Type B pancreatic cell (in vitro differentiated cells): ENCODE measurements at regions not wholly inside any gene's neighbourhood (a gene's known extent, or its start where the extent isn't known, plus 50 kb on each side); places are given as distances from the start of the nearest gene placed in this dataset.

Experiments used
- DNase-seq: peaks from one replicate; pipeline ENCODE4 v3.0.0; 2021; ENCODE audit warnings: mixed read lengths; ENCODE audit not compliant: unreplicated experiment; ENCODE audit errors: extremely low spot score
- H3K27ac Mint-ChIP-seq: 2 replicates; pipeline ENCODE4 v1.8.0; 2021; ENCODE audit warnings: mild to moderate bottlenecking, mixed read lengths
- H3K27me3 Mint-ChIP-seq: 2 replicates; pipeline ENCODE4 v1.8.0; 2021; ENCODE audit warnings: mixed read lengths
- H3K36me3 Mint-ChIP-seq: 2 replicates; pipeline ENCODE4 v1.8.0; 2021; ENCODE audit warnings: mixed read lengths
- H3K4me1 Mint-ChIP-seq: one replicate; pipeline ENCODE4 v1.8.0; 2021; ENCODE audit warnings: mixed read lengths; ENCODE audit not compliant: unreplicated experiment
- H3K4me3 Mint-ChIP-seq: 2 replicates; pipeline ENCODE4 v1.8.0; 2021; ENCODE audit warnings: mild to moderate bottlenecking, mixed read lengths
- H3K9me3 Mint-ChIP-seq: 2 replicates; pipeline ENCODE4 v1.8.0; 2021; ENCODE audit warnings: mixed read lengths
- TF ChIP-seq, protein P1 (sequence below): fragments of 200-600 bp; sonication (generic); conservative IDR thresholded peaks from 2 replicates; pipeline ENCODE4 v1.5.0; 2021; ENCODE audit warnings: antibody characterized with exemption, mild to moderate bottlenecking

DNA sequence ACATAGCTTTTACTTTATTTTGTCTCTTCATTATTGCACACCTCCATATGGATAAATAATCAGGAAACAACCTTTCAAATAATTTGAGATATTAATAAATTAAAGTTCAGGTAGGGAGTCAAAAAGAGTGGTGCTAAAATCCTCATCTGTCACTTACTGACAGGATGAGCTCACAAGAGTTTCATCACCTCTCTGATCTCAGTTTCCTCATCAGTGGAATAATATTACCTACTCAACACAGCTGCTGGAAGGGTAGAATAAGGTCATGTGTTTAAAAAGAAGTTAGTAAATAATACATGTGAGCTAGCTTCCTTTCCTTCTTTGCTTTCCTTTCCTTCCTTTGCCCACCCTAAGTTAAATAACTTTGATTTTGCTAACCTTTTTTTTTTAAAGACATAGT, 61.9 kb downstream of the RDH14 start:
- H3K4me3 Mint-ChIP-seq = no peak overlapping the region
- no peaks in the 10 kb centered on the region for H3K9me3 Mint-ChIP-seq
- no peaks in the 10 kb centered on the region for H3K36me3 Mint-ChIP-seq
- TF ChIP-seq, protein P1, sequence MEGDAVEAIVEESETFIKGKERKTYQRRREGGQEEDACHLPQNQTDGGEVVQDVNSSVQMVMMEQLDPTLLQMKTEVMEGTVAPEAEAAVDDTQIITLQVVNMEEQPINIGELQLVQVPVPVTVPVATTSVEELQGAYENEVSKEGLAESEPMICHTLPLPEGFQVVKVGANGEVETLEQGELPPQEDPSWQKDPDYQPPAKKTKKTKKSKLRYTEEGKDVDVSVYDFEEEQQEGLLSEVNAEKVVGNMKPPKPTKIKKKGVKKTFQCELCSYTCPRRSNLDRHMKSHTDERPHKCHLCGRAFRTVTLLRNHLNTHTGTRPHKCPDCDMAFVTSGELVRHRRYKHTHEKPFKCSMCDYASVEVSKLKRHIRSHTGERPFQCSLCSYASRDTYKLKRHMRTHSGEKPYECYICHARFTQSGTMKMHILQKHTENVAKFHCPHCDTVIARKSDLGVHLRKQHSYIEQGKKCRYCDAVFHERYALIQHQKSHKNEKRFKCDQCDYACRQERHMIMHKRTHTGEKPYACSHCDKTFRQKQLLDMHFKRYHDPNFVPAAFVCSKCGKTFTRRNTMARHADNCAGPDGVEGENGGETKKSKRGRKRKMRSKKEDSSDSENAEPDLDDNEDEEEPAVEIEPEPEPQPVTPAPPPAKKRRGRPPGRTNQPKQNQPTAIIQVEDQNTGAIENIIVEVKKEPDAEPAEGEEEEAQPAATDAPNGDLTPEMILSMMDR = no peak
- no peak overlapping the region for H3K27ac Mint-ChIP-seq
- H3K27me3 Mint-ChIP-seq = peaks cover 23% of the 10 kb centered on the region
- DNase-seq = no peak
- H3K4me1 Mint-ChIP-seq = peaks cover 5% of the 10 kb centered on the region

DNA sequence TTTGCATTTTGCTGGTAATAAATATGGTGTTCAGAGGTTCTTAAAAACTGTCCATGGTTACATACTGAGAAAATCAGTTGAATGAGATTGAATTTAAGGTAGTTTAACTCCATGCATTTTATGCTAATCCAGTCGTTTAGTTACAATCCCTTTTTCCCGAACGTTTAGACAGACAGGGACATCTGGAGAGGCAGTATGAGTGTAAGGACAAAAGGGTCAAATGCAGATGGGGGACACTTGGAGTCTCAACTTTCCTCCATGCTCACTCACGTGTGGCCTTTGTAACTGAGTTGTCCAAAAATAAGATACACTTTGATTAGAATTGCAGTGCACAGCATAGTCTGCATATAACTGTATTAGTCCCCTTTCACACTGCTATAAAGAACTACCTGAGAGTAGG, 63.9 kb downstream of the RDH14 start:
- Mint-ChIP-seq H3K9me3 (peaks cover 4% of the 10 kb centered on the region), H3K27ac (no peak overlapping the region), H3K4me3 (no peak overlapping the region), H3K4me1 (peaks cover 11% of the 10 kb centered on the region), H3K36me3 (no peaks in the 10 kb centered on the region), H3K27me3 (peaks cover 33% of the 10 kb centered on the region)
- no peak for DNase-seq
- TF ChIP-seq, protein P1 = no peak

DNA sequence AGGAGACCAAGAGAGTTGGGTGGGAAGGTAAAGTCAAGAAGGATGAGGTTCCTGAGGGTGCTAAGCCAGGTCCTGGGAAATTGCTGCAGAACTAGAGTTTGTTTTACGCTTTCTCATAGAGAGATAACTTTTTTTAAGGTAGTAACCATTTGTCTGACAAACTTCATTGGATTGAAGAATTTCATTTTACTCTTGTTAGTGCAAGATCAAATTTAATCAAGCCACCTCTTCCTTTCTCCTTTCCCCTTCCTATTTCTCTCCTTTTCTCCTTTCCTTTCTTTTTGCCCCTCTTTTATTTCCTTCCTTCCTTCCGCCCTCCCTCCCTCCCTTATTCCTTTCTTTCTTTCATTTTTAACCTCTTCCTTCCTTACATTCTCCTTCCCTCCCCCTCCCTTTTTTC, 65.4 kb downstream of the RDH14 start:
- peaks cover 4% of the 10 kb centered on the region for H3K9me3 Mint-ChIP-seq
- TF ChIP-seq, protein P1 = no peak
- H3K36me3 Mint-ChIP-seq = no peaks in the 10 kb centered on the region
- peaks cover 33% of the 10 kb centered on the region for H3K27me3 Mint-ChIP-seq
- H3K4me3 Mint-ChIP-seq = no peak overlapping the region
- DNase-seq = no peak
- H3K4me1 Mint-ChIP-seq = peaks cover 11% of the 10 kb centered on the region
- no peak overlapping the region for H3K27ac Mint-ChIP-seq

DNA sequence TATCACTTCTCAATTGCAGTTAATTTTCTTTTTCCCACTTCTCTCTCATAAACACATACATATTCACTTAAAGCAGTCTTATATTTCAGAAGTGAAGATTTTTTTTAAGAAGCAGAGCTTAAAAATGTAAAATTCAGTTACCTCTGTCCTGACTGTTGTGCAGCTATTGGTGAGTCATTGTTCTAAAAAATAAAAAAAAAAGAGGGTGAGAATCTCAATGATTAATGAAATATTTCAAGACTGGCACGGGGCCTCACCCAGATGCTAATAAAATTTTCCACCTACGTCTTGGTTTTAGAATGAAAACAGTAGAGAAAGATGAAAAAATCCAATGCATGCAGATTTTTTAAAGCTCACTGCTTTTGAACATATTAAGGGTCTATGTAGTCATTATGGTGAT, 67.7 kb downstream of the RDH14 start:
- Mint-ChIP-seq H3K4me1 (peaks cover 11% of the 10 kb centered on the region), H3K36me3 (no peaks in the 10 kb centered on the region), H3K4me3 (no peak overlapping the region), H3K9me3 (peaks cover 4% of the 10 kb centered on the region), H3K27ac (no peak overlapping the region), H3K27me3 (peaks cover 38% of the 10 kb centered on the region)
- TF ChIP-seq, protein P1 = no peak
- DNase-seq = no peak

DNA sequence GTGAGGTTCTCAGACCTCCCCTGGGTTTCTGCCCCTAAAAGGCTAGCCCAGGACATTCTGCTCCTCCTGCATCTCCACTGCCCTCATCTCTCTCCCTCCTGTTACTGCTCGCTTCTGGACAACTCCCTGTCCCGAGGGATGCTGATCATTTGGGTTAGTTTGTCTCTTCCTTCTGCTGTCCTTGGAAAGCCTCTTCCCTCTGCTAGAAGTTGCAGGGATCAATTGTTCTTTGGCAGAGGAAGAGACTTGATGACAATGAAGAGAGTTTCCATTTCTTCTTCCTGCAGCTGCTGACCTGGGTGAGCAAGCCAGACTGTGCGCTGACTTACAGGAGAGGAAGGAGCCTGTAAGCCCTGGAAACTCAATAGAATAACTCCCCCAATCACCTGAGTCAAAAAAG, 68.9 kb downstream of the RDH14 start:
- TF ChIP-seq, protein P1 = no peak
- peaks cover 16% of the 10 kb centered on the region for H3K4me1 Mint-ChIP-seq
- H3K9me3 Mint-ChIP-seq = peaks cover 4% of the 10 kb centered on the region
- DNase-seq = no peak
- no peaks in the 10 kb centered on the region for H3K36me3 Mint-ChIP-seq
- peaks cover 38% of the 10 kb centered on the region for H3K27me3 Mint-ChIP-seq
- H3K27ac Mint-ChIP-seq = no peak overlapping the region
- no peak overlapping the region for H3K4me3 Mint-ChIP-seq

DNA sequence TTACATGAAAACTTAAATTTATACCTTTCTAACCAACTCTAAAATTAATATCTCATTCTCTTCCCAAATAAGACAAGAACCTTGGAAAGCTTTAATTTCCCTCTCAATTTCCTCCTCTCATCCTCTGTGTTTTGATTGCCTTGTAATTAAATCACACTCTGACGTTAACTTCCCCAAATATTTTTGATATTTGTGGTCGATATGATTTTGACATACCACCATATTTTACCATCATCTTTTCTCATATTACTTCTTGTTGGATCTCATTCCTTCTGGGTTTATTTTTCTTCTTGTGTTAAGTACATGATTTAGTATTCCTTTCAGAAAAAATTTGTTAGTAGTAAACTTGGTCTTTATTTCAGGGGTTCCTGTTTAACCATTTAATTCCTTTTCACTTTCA, 69.6 kb downstream of the RDH14 start:
- H3K27me3 Mint-ChIP-seq = peaks cover 38% of the 10 kb centered on the region
- H3K9me3 Mint-ChIP-seq = peaks cover 4% of the 10 kb centered on the region
- H3K4me1 Mint-ChIP-seq = peaks cover 15% of the 10 kb centered on the region
- H3K27ac Mint-ChIP-seq = no peak overlapping the region
- DNase-seq = no peak
- TF ChIP-seq, protein P1 = no peak
- H3K36me3 Mint-ChIP-seq = no peaks in the 10 kb centered on the region
- H3K4me3 Mint-ChIP-seq = no peak overlapping the region
